Breast epithelium (tissue), 3 donors: ENCODE measurements at regions not wholly inside any gene's neighbourhood (a gene's known extent, or its start where the extent isn't known, plus 50 kb on each side); places are given as distances from the start of the nearest gene placed in this dataset.

Source experiments
- CTCF ChIP-seq, 3 donors: fragments of 450-650 bp; IDR thresholded peaks; one replicate each; pipeline ENCODE4 v1.5.1; 2016 to 2017; ENCODE audit warnings: antibody characterized with exemption in 3 of 3, mild to moderate bottlenecking in 3 of 3, moderate library complexity in 3 of 3
- POLR2A ChIP-seq: fragments of 450-650 bp; IDR thresholded peaks from one replicate; pipeline ENCODE4 v1.6.1; 2016; ENCODE audit warnings: antibody characterized with exemption, mild to moderate bottlenecking, moderate library complexity
- POLR2AphosphoS5 ChIP-seq, 3 donors: sonication (generic); formaldehyde crosslinking; IDR thresholded peaks; one replicate each; pipeline ENCODE4 v1.6.1; 2017; ENCODE audit warnings: antibody characterized with exemption in 3 of 3

GRCh38 chr4:123034023-123034422, 111.6 kb upstream of the NUDT6 start:
- TF ChIP-seq CTCF (IDR thresholded peaks at IDR 0.05) (no peak), POLR2AphosphoS5 (IDR thresholded peaks at IDR 0.05) (no peak), POLR2A (no peak)
